ENCODE measurements at regions not wholly inside any gene's neighbourhood (a gene's known extent, or its start where the extent isn't known, plus 50 kb on each side); places are given as distances from the start of the nearest gene placed in this dataset.

DNA sequence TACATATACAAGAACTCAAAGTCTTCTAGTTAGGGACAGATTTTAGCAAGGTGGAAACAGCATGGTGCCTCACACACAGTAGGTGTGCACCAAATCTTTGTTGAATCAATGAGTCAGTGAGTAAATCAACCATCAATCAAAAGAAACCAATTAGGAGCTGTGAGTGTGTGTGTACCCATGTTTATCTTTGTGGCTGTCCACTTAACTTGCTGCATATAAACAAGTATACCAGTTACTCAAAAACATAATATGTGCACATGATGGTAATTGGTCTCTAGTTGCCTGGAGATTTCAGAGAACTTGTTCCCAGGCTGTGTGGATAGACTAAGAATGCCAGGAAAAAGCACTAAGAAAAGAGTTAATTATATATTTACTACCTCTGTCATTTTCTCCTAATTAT lies 272.2 kb upstream of the CCL2 start:
- ATAC-seq (no peak), FAIRE-seq (no peak), DNase-seq (ENCODE audit: low read depth, low spot score) (no peak)
- TF ChIP-seq, protein P1, sequence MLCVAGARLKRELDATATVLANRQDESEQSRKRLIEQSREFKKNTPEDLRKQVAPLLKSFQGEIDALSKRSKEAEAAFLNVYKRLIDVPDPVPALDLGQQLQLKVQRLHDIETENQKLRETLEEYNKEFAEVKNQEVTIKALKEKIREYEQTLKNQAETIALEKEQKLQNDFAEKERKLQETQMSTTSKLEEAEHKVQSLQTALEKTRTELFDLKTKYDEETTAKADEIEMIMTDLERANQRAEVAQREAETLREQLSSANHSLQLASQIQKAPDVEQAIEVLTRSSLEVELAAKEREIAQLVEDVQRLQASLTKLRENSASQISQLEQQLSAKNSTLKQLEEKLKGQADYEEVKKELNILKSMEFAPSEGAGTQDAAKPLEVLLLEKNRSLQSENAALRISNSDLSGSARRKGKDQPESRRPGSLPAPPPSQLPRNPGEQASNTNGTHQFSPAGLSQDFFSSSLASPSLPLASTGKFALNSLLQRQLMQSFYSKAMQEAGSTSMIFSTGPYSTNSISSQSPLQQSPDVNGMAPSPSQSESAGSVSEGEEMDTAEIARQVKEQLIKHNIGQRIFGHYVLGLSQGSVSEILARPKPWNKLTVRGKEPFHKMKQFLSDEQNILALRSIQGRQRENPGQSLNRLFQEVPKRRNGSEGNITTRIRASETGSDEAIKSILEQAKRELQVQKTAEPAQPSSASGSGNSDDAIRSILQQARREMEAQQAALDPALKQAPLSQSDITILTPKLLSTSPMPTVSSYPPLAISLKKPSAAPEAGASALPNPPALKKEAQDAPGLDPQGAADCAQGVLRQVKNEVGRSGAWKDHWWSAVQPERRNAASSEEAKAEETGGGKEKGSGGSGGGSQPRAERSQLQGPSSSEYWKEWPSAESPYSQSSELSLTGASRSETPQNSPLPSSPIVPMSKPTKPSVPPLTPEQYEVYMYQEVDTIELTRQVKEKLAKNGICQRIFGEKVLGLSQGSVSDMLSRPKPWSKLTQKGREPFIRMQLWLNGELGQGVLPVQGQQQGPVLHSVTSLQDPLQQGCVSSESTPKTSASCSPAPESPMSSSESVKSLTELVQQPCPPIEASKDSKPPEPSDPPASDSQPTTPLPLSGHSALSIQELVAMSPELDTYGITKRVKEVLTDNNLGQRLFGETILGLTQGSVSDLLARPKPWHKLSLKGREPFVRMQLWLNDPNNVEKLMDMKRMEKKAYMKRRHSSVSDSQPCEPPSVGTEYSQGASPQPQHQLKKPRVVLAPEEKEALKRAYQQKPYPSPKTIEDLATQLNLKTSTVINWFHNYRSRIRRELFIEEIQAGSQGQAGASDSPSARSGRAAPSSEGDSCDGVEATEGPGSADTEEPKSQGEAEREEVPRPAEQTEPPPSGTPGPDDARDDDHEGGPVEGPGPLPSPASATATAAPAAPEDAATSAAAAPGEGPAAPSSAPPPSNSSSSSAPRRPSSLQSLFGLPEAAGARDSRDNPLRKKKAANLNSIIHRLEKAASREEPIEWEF (IDR thresholded peaks at IDR 0.05; ENCODE audit: insufficient replicate concordance, low read depth, low read length) = no peak
- no peak for TF ChIP-seq RUNX3 (IDR thresholded peaks at IDR 0.05; ENCODE audit: low read length)
- TF ChIP-seq MXI1 (IDR thresholded peaks at IDR 0.05; ENCODE audit: low read depth, low read length) = no peak
- TF ChIP-seq SIX5 (IDR thresholded peaks at IDR 0.05; ENCODE audit: low read depth, low read length, severe bottlenecking) = no peak
- no peak for TF ChIP-seq TCF12 (IDR thresholded peaks at IDR 0.05; ENCODE audit: low read depth, low read length)
- TF ChIP-seq ZBED1 (IDR thresholded peaks at IDR 0.05; ENCODE audit: borderline replicate concordance) = no peak
- no peak for TF ChIP-seq TAF1 (IDR thresholded peaks at IDR 0.05; ENCODE audit: borderline replicate concordance, low read depth, low read length)
- no peak for TF ChIP-seq ZBTB33 (IDR thresholded peaks at IDR 0.05)
- CTCF ChIA-PET = no interaction called here
- H3K27ac ChIP-seq (ENCODE audit: control insufficient read depth, insufficient read depth) = no peak overlapping the region
- in situ Hi-C loops (cut with MboI) (no loop called here), intact Hi-C loops (cut with micrococcal nuclease; ENCODE audit: unreplicated experiment) (no loop called here)
- H3K4me1 ChIP-seq (ENCODE audit: control insufficient read depth, insufficient read depth, low read length) = peaks cover 14% of the 10 kb centered on the region
- no peaks in the 10 kb centered on the region; a peak in 1 of 4 replicates for H3K27me3 ChIP-seq (replicated peaks in 1 of 2; ENCODE audit: control insufficient read depth in 2 of 2, insufficient read depth in 2 of 2, low read length in 1 of 2)
- H3K79me2 ChIP-seq (ENCODE audit: control insufficient read depth, insufficient read depth, low read length) = no peaks in the 10 kb centered on the region
- H3K36me3 ChIP-seq (ENCODE audit: control insufficient read depth in 2 of 2, insufficient read depth in 2 of 2, low read length in 1 of 2) = no peaks in the 10 kb centered on the region
- RAD21 ChIA-PET (ENCODE audit: unreplicated experiment) = no interaction called here
- H4K20me1 ChIP-seq (ENCODE audit: control insufficient read depth, insufficient read depth) = no peaks in the 10 kb centered on the region
- POLR2A ChIA-PET = no interaction called here
- H3K4me2 ChIP-seq (ENCODE audit: control insufficient read depth, insufficient read depth) = no peak overlapping the region
- BruUV-seq (replicated peaks) = no TSS peak
- SMC1A ChIA-PET (ENCODE audit: uncharacterized antibody, unreplicated experiment) = no interaction called here
- no peak overlapping the region for H3K4me3 ChIP-seq
- H2AFZ ChIP-seq (ENCODE audit: control insufficient read depth, low read depth, low read length) = no peak overlapping the region
- H3K9ac ChIP-seq (ENCODE audit: control insufficient read depth, insufficient read depth, low read length) = no peak overlapping the region
- no peaks in the 10 kb centered on the region for H3K9me3 ChIP-seq (replicated peaks; ENCODE audit: control insufficient read depth, insufficient read depth, low read length)

Measured in GM12878 (cell line).